HAP-1 (cell line): ENCODE measurements at regions not wholly inside any gene's neighbourhood (a gene's known extent, or its start where the extent isn't known, plus 50 kb on each side); places are given as distances from the start of the nearest gene placed in this dataset.

ENCODE experiments used
- DNase-seq, 2 experiments: peaks; one replicate each; pipeline ENCODE4 v3.0.0-alpha.2; 2016 to 2020; ENCODE audit warnings: low spot score in 2 of 2
- H3K27me3 ChIP-seq: fragments of 250-450 bp; sonication (Bioruptor Pico); 2 replicates; pipeline ENCODE4 v1.5.1; 2020; ENCODE audit warnings: low read depth, mild to moderate bottlenecking, moderate library complexity
- H3K36me3 ChIP-seq: fragments of 250-450 bp; sonication (Bioruptor Pico); replicated peaks from 2 replicates; pipeline ENCODE4 v1.5.1; 2020; ENCODE audit warnings: mild to moderate bottlenecking
- H3K4me1 ChIP-seq: fragments of 250-450 bp; sonication (Bioruptor Pico); 2 replicates; pipeline ENCODE4 v1.5.1; 2020; ENCODE audit warnings: mild to moderate bottlenecking
- H3K4me3 ChIP-seq: fragments of 250-450 bp; sonication (Bioruptor Pico); 2 replicates; pipeline ENCODE4 v1.5.1; 2020; ENCODE audit warnings: mild to moderate bottlenecking, moderate library complexity
- H3K9me3 ChIP-seq: fragments of 250-450 bp; sonication (Bioruptor Pico); 2 replicates; pipeline ENCODE4 v1.5.1; 2020; ENCODE audit warnings: mild to moderate bottlenecking, moderate library complexity
- in situ Hi-C: fragments of 300-500 bp; cut with MboI; formaldehyde crosslinking; loops from 3 replicates; pipeline ENCODE4 v1.14.3; 2020; ENCODE audit warnings: low sequenced_read_pairs, inconsistent platforms, mixed read lengths

DNA sequence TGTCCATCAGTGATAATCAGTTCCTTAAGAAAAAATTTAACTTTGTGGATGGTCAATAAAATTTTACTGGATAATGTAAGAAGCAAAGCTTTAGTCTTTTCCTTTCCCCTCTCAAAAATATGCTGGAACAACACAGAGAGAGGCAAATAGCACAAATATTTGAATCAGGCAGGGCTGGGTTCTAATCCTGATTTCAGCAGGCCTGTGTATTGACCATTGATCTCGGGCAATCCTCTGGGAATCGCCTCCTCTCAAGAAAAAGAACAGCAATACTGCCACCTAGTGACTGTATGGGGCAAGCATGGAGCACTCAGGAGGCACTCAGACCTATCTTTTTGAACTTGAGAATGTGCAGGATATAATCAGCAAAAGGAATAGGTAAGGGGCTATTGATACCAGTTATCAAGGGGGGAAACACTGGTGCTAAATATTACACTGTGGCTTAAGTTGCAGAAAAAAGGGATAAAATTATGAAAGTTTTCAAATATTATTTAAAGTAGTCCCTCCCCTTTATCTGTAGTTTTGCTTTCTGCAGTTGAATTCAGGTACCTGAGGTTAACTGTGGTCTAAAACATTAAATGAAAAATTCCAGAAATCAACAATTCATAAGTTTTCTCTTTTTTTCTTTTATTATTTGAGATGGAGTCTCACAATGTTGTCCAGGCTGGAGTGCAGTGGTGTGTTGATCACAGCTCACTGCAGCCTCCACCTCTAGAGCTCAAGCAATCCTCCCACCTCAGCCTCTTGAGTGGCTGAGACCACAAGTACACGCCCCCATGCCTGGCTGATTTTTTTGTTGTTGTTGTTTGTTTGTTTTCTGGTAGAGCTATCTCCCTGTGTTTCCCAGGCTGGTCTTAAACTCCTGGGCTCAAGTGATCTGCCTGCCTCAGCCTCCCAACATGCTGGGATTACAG, 91.8 kb upstream of the NHSL1 start:
- peaks cover 42% of the 10 kb centered on the region for H3K4me1 ChIP-seq
- H3K4me3 ChIP-seq = no peak overlapping the region
- in situ Hi-C loops = loop anchor here (5.0 kb wide), 2 partner anchors 171 to 474 kb away; no protein-coding TSS in a partner anchor
- H3K27me3 ChIP-seq = no peaks in the 10 kb centered on the region
- H3K36me3 ChIP-seq = no peaks in the 10 kb centered on the region
- no peaks in the 10 kb centered on the region for H3K9me3 ChIP-seq
- peak; percentile 84 to 86 for DNase-seq

DNA sequence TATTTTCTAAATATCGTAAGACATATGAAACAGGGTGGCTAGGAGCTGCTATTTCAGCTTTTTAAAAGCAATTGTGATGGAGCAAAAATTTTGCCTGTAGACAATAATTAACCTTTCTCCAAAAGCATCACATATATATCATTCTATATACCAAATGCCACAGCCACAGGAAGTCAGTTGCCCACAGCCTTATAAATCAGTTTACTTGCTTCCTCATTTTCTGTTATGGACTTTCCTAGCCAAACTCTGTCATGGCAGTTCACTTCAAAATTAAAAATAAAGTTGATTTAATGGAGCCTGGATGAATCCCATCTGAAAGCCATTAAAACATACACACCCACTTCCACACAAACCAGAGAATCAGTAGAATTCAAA, 93.4 kb upstream of the NHSL1 start:
- H3K4me3 ChIP-seq = peak overlapping the region; percentile 1; the same call in 1 of the 2 replicates
- DNase-seq = no peak
- in situ Hi-C loops = loop anchor here (5.0 kb wide), 2 partner anchors 170 to 475 kb away; no protein-coding TSS in a partner anchor
- peaks cover 56% of the 10 kb centered on the region for H3K4me1 ChIP-seq
- no peaks in the 10 kb centered on the region for H3K27me3 ChIP-seq
- no peaks in the 10 kb centered on the region for H3K36me3 ChIP-seq
- H3K9me3 ChIP-seq = no peaks in the 10 kb centered on the region

DNA sequence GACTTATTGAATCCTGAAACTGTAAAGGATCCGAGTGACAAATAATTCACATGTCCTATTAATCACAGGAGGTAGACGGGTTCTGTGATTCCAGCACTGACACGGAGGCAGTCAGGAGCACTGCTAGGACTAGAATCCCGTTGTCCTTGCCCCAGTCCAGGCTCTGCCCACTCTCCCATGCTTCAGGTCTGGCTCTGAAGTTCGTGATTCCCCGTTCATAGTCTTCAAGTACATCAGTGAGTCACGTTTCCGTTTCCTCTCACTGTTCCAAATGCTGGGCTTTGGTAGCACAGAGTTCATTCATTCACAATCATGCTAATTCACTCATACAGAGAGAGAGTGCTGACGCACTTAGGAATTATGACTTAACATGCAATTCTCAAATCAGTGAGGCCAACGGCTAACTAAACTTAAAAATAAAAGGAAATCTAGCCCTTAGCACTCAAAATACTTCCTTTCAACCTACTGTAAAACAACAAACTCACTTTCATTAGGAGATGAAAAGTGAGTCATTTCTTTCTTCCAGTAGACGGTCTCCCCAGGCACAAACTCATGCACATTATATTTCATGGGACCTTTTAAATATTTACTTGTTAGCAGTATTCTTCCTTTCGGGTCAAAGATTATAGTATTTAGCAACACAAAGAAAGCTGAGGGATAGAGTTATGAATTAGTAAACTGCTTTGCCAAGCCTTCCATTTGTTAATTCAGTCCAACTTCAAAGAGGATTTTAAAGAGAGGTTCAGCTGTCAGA, 94.0 kb upstream of the NHSL1 start:
- H3K27me3 ChIP-seq = no peaks in the 10 kb centered on the region
- in situ Hi-C loops = loop anchor here (5.0 kb wide), 2 partner anchors 169 to 476 kb away; no protein-coding TSS in a partner anchor
- H3K4me1 ChIP-seq = peaks cover 58% of the 10 kb centered on the region
- peak overlapping the region; percentile 1; the same call in 1 of the 2 replicates for H3K4me3 ChIP-seq
- no peaks in the 10 kb centered on the region for H3K36me3 ChIP-seq
- peak; percentile 74 to 91 for DNase-seq
- no peaks in the 10 kb centered on the region for H3K9me3 ChIP-seq

DNA sequence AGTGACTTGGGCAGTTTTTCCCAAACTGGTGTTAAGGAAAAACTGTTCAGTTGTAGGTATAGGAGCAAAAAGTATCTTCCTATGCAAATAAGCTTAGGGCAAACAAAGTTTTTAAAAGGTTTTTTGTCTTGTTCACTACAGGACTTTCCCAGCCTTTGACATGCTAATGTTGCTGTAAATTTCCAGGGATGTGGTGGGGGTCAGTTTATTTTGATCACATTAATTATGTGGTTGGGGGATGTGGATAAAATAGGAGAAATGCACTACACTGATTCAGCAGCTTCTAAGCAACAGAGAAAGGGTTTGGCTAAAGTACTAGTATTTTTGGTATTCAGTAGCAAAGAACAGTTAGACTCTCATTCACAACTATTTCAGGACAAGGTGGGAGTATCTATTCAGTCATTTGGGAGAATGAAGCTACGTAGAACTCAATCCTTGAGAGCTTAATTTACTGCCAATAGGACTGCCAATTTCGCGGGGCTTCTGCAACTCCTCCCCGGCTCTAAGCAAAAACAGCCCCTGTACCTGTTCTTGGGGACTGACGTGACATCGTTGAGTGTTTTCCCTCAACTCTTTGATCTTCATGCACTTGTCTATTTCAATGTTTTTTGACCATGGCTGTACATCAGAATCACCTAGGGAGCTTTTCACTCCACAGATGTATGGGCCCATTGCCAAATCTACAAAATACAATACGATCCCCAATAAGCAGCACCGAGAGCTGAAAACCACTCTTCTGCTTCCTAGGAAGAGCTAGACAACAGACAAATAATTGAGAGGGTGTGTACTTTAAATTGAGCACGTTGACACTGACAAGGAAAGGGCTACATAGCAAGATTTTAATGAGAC, 94.8 kb upstream of the NHSL1 start:
- no peak overlapping the region for H3K4me3 ChIP-seq
- in situ Hi-C loops = loop anchor here (5.0 kb wide), 2 partner anchors 168 to 477 kb away; no protein-coding TSS in a partner anchor

DNA sequence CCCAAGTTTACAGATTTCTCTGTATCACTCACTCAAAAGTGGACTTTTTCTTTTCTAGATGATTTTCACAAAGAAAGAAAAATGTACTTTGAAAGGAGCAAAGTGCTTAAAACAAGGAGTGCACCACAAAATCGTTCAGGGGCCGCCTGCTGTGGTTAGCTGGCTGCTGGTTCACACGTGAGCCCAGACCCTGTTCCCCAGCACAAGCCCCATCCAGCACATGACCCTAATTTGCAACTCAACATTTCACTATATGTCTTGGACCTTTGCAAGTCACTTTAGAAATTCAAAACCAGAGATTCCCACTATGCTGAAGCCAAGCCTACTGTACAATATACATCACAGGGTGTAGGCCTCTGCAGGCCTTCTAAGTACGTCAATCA, 95.5 kb upstream of the NHSL1 start:
- Histone ChIP-seq H3K36me3 (no peaks in the 10 kb centered on the region), H3K4me3 (no peak overlapping the region), H3K27me3 (no peaks in the 10 kb centered on the region), H3K9me3 (no peaks in the 10 kb centered on the region), H3K4me1 (peaks cover 58% of the 10 kb centered on the region)
- no peak for DNase-seq
- in situ Hi-C loops = loop anchor here (5.0 kb wide), 2 partner anchors 168 to 477 kb away; no protein-coding TSS in a partner anchor

More for the DNA sequence above, 94.8 kb upstream of the NHSL1 start:
- H3K27me3 ChIP-seq = no peaks in the 10 kb centered on the region
- H3K9me3 ChIP-seq = no peaks in the 10 kb centered on the region
- DNase-seq = peak; percentile 36 to 69
- peaks cover 58% of the 10 kb centered on the region for H3K4me1 ChIP-seq
- no peaks in the 10 kb centered on the region for H3K36me3 ChIP-seq

DNA sequence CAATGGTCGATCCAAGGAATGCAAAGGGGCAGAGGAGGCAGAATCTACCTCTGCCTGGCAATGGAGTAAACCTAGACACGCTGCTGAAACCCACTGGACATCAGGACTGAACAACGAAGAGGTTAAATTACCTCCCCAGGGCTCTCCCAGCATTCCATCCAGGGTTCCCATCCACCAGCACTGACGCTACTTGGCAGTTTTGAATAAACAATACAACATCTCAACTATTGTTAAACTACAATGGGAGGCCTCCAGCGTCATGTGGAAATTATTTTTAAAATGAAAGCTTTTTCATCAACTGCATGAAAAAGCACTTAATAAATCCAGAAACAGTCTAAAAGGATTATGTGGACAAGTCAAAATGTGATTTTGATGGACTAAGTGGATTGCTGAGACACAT, 96.8 kb upstream of the NHSL1 start:
- Histone ChIP-seq H3K36me3 (no peaks in the 10 kb centered on the region), H3K27me3 (no peaks in the 10 kb centered on the region), H3K9me3 (no peaks in the 10 kb centered on the region), H3K4me3 (no peak overlapping the region), H3K4me1 (peaks cover 67% of the 10 kb centered on the region)
- DNase-seq = peak; percentile 80 to 85
- in situ Hi-C loops = no loop called here

DNA sequence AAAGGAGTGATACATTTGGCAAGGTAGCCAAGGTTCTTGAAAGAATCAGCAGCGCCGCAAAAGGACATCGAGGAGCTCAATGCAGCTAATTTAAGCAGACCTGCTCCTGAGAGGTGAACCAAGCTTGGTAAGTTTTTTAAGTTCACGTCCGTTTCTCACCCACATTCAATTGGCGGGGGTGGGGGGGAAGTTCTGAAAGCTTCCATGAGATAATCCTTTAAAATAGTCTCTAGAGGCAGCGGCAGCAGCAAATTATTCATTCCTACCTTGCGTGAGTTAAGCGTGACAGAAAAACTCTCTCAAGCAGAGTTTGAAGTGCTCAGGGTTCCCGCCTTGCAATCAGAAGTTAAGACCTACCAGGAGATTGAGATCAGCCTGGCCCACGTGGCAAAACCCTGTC, 97.3 kb upstream of the NHSL1 start:
- peak in 1 of 2 experiments; percentile 73 for DNase-seq
- H3K4me3 ChIP-seq = peak overlapping the region; percentile 10
- H3K27me3 ChIP-seq = no peaks in the 10 kb centered on the region
- in situ Hi-C loops = no loop called here
- H3K36me3 ChIP-seq = no peaks in the 10 kb centered on the region
- no peaks in the 10 kb centered on the region for H3K9me3 ChIP-seq
- peaks cover 72% of the 10 kb centered on the region for H3K4me1 ChIP-seq

DNA sequence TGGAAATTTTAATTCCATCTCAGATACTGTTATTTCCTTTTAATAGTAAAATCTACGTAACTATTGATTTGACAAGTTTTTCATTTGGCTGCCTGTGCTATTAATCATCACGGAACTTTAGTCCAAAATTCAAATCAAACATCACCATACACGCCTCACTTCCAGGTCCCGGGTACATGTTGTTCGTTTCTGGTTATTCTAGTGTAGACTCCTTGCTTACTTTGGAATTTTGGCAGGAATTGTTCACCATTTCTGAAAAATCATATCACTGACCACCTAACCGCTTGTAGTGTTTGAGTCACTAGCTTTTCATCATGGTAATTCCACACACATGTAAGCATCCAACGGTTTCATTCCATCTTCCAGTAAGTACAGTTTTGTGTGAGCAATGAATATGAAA, 98.0 kb upstream of the NHSL1 start:
- H3K4me3 ChIP-seq = peak overlapping the region; percentile 10; the same call in 1 of the 2 replicates
- H3K9me3 ChIP-seq = no peaks in the 10 kb centered on the region
- DNase-seq = no peak
- peaks cover 73% of the 10 kb centered on the region for H3K4me1 ChIP-seq
- H3K36me3 ChIP-seq = no peaks in the 10 kb centered on the region
- in situ Hi-C loops = no loop called here
- no peaks in the 10 kb centered on the region for H3K27me3 ChIP-seq

DNA sequence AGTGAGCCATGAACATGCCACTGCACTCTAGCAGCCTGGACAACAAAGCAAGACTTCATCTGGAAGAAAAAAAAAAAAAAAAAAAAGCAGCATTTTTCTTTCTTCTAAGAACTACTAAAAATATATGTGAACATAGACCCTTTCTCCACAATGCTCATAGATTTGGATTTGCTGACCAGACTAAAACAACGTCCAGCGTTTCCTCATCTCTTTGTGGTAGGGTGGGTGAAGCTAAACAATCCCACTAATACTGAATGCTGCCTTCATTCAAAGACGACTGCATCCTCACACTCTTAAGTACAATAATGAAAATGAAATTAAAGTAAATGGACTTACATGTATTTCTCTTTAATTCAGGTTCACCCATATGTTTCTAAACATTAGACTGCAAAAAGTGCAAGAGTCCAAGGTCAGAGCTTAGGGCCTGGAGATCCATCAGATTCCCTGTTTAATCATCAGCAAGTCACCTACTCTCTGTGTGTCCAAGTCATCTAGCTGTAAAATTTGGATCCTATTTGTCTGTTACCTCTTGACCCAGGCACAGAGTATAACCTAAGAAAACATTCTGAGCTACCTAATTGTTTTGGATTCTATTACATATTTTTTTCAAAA, 99.4 kb upstream of the NHSL1 start:
- Histone ChIP-seq H3K36me3 (no peaks in the 10 kb centered on the region), H3K9me3 (no peaks in the 10 kb centered on the region), H3K27me3 (no peaks in the 10 kb centered on the region), H3K4me1 (peaks cover 68% of the 10 kb centered on the region), H3K4me3 (no peak overlapping the region)
- in situ Hi-C loops = no loop called here
- no peak for DNase-seq

DNA sequence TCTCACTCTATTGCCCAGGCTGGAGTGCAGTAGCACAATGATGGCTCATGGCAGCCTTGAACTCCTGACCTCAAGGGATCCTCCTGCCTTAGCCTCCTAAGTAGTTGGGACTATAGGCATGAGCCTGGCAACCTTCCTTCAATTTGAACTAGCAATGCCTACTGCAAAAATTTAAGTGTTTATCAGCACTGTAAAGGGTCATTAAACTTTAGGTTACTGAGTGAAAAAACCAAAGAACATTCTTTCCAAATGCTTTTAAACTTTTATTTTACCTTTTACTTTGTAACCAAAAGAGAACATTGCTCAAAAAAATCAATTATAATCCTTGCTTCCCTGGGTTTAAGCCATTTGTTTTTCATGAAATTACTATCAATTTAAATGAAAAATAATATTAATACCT, 101.0 kb upstream of the NHSL1 start:
- H3K27me3 ChIP-seq = no peaks in the 10 kb centered on the region
- H3K9me3 ChIP-seq = no peaks in the 10 kb centered on the region
- H3K4me3 ChIP-seq = no peak overlapping the region
- no peak for DNase-seq
- in situ Hi-C loops = no loop called here
- peaks cover 52% of the 10 kb centered on the region for H3K4me1 ChIP-seq
- no peaks in the 10 kb centered on the region for H3K36me3 ChIP-seq

DNA sequence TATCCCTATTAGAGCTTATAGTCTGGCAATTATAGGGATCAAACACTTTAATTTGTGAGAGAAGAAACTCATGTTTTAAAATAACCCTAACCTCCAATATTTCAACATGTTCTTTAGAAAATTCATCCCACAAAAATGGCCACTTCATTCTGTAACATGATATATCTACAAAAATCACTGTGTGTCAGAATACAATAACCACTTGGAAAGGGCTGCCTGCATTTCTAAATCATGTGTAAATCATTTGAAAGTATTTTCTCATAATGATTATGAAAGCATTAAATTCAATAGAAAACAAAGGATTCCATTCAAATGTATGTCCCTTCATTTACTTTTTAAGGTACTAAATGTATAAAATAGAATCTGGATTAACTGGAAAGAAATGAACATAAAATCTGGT, 101.4 kb upstream of the NHSL1 start:
- H3K4me3 ChIP-seq = no peak overlapping the region
- H3K9me3 ChIP-seq = no peaks in the 10 kb centered on the region
- H3K36me3 ChIP-seq = no peaks in the 10 kb centered on the region
- H3K4me1 ChIP-seq = peaks cover 48% of the 10 kb centered on the region
- no peak for DNase-seq
- in situ Hi-C loops = no loop called here
- no peaks in the 10 kb centered on the region for H3K27me3 ChIP-seq

DNA sequence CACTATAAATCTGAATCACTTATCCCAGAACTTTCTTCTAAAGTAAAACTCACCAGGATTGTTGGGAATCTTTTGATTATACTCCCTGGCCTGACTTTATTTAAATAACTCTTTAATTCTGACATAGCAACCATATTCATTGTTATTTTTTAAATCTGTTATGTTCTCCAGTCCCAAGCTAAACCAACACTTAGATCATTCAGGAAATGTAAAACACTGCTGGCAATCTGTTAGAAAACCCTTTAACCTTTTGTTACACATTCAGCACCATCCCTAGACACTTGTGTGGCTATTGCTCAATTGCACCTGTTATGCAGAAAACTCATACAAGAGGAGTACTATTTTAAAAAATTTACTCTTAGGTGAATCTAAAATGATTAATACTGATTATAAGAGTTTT, 101.8 kb upstream of the NHSL1 start:
- H3K27me3 ChIP-seq = no peaks in the 10 kb centered on the region
- in situ Hi-C loops = no loop called here
- DNase-seq = peak; percentile 20 to 89

DNA sequence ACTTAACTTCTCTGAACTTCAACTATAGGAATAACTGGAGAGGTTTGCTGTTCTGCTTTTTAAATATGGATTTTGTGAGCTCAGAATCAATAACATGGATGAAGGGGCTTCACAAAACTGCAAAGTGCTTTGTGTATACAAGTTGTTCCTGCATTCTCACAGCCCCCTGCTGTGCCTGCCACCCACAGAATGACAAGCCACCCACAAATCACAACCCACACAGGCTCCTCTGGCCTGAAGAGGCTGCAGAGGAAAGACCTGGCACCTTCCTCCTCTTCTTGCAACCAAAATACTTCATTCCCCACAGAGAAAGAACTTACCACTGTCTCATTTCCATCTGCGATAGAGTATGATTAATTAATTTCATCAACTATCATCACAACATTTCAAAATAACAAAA, 106.7 kb upstream of the NHSL1 start:
- Histone ChIP-seq H3K4me3 (no peak overlapping the region), H3K27me3 (no peaks in the 10 kb centered on the region), H3K9me3 (no peaks in the 10 kb centered on the region), H3K4me1 (peaks cover 35% of the 10 kb centered on the region), H3K36me3 (no peaks in the 10 kb centered on the region)
- in situ Hi-C loops = no loop called here
- DNase-seq = no peak

More for the DNA sequence above, 101.8 kb upstream of the NHSL1 start:
- peaks cover 45% of the 10 kb centered on the region for H3K4me1 ChIP-seq
- H3K36me3 ChIP-seq = no peaks in the 10 kb centered on the region
- no peaks in the 10 kb centered on the region for H3K9me3 ChIP-seq
- H3K4me3 ChIP-seq = no peak overlapping the region
